Smooth muscle cell (in vitro differentiated cells): ENCODE measurements at regions not wholly inside any gene's neighbourhood (a gene's known extent, or its start where the extent isn't known, plus 50 kb on each side); places are given as distances from the start of the nearest gene placed in this dataset.

ENCODE experiments used
- DNase-seq: peaks from one replicate; lab custom pipeline; 2025; ENCODE audit not compliant: unreplicated experiment; lab: John Stamatoyannopoulos, UW
- H2AFZ ChIP-seq: fragments of 200-600 bp; sonication (generic); 2 replicates; pipeline ENCODE4 v1.6.0; 2016; ENCODE audit warnings: antibody characterized with exemption, low read depth, mild to moderate bottlenecking
- H3F3A ChIP-seq: fragments of 200-600 bp; sonication (generic); 2 replicates; pipeline ENCODE4 v1.6.0; 2017; ENCODE audit warnings: antibody characterized with exemption, low read depth
- H3K27ac ChIP-seq: fragments of 200-600 bp; sonication (generic); 2 replicates; pipeline ENCODE4 v1.5.1; 2016; ENCODE audit warnings: low read depth, mild to moderate bottlenecking
- H3K27me3 ChIP-seq: fragments of 200-600 bp; sonication (generic); 2 replicates; pipeline ENCODE4 v1.6.1; 2016; ENCODE audit warnings: low read depth, mild to moderate bottlenecking
- H3K36me3 ChIP-seq: fragments of 200-600 bp; sonication (generic); 2 replicates; pipeline ENCODE4 v1.5.1; 2016; ENCODE audit warnings: low read depth
- H3K4me1 ChIP-seq: fragments of 200-600 bp; sonication (generic); 2 replicates; pipeline ENCODE4 v1.5.1; 2016; ENCODE audit warnings: low read depth
- H3K4me2 ChIP-seq: fragments of 200-600 bp; sonication (generic); 2 replicates; pipeline ENCODE4 v1.6.0; 2016; ENCODE audit warnings: mild to moderate bottlenecking
- H3K4me3 ChIP-seq: fragments of 200-600 bp; sonication (generic); 2 replicates; pipeline ENCODE4 v1.5.1; 2016; ENCODE audit warnings: mild to moderate bottlenecking
- H3K79me2 ChIP-seq: fragments of 200-600 bp; sonication (generic); 2 replicates; pipeline ENCODE4 v1.6.0; 2016; ENCODE audit warnings: low read depth, mild to moderate bottlenecking
- H3K9ac ChIP-seq: fragments of 200-600 bp; sonication (generic); 2 replicates; pipeline ENCODE4 v1.6.0; 2016; ENCODE audit warnings: low read depth
- H3K9me3 ChIP-seq: fragments of 200-600 bp; sonication (generic); replicated peaks from 2 replicates; pipeline ENCODE4 v1.5.1; 2016; ENCODE audit warnings: low read depth
- H4K20me1 ChIP-seq: fragments of 200-600 bp; sonication (generic); 2 replicates; pipeline ENCODE4 v1.6.0; 2016; ENCODE audit warnings: low read depth
- CTCF ChIP-seq: fragments of 200-600 bp; sonication (generic); IDR thresholded peaks from 2 replicates; pipeline ENCODE4 v1.5.1; 2017; ENCODE audit warnings: borderline replicate concordance, mild to moderate bottlenecking, antibody characterized with exemption; ENCODE audit not compliant: insufficient read depth, poor library complexity, severe bottlenecking
- whole genome bisulfite sequencing: methylation state at CpG from one replicate; pipeline ENCODE4 v1.1.7; 2016; ENCODE audit warnings: low lambda C conversion rate; 5-methylcytosine and 5-hydroxymethylcytosine counted together

DNA sequence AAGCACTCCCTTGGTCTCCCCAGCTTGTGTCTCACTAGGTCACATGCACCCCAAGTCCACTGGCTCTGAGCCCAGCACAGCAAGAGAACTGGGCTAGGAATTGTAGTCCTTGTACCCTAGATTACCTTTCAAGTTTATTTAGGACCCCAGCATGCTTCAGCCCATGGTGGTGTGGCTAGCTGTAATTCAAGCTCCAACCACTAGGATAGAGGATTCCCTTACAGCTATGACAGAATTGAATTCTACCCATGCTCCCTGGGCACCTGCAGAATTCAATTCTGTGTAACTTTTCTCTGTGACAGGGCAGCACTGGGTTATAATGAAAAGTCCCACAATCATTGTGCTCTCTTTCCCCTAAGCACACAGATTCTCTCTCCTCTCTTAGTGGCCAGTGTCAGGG, 253.8 kb upstream of the DMD start:
- H3K4me3 ChIP-seq = no peak overlapping the region
- H3F3A ChIP-seq = no peaks in the 10 kb centered on the region
- no peaks in the 10 kb centered on the region for H3K36me3 ChIP-seq
- no peak overlapping the region for H3K9ac ChIP-seq
- no peak overlapping the region for H3K4me2 ChIP-seq
- no peaks in the 10 kb centered on the region for H3K27me3 ChIP-seq
- no peak for TF ChIP-seq CTCF
- H3K79me2 ChIP-seq = no peaks in the 10 kb centered on the region
- no peak for DNase-seq
- H3K4me1 ChIP-seq = no peaks in the 10 kb centered on the region
- no peaks in the 10 kb centered on the region for H4K20me1 ChIP-seq
- no peaks in the 10 kb centered on the region for H3K9me3 ChIP-seq
- no peak overlapping the region for H2AFZ ChIP-seq
- no peak overlapping the region for H3K27ac ChIP-seq

GRCh38 chrX:33457102-33457501, 245.8 kb upstream of the DMD start:
- H3K9ac ChIP-seq = no peak overlapping the region
- H3K36me3 ChIP-seq = no peaks in the 10 kb centered on the region
- no peak overlapping the region for H3K27ac ChIP-seq
- WGBS = 86% methylated on average over 2 of the region's 2 CpGs
- no peaks in the 10 kb centered on the region for H3K79me2 ChIP-seq
- H3K9me3 ChIP-seq = no peaks in the 10 kb centered on the region
- H3K4me1 ChIP-seq = no peaks in the 10 kb centered on the region
- H3F3A ChIP-seq = no peaks in the 10 kb centered on the region
- no peaks in the 10 kb centered on the region for H3K27me3 ChIP-seq
- no peak overlapping the region for H2AFZ ChIP-seq
- H3K4me2 ChIP-seq = no peak overlapping the region
- no peak for DNase-seq
- no peak overlapping the region for H3K4me3 ChIP-seq
- no peak for TF ChIP-seq CTCF
- no peaks in the 10 kb centered on the region for H4K20me1 ChIP-seq

DNA sequence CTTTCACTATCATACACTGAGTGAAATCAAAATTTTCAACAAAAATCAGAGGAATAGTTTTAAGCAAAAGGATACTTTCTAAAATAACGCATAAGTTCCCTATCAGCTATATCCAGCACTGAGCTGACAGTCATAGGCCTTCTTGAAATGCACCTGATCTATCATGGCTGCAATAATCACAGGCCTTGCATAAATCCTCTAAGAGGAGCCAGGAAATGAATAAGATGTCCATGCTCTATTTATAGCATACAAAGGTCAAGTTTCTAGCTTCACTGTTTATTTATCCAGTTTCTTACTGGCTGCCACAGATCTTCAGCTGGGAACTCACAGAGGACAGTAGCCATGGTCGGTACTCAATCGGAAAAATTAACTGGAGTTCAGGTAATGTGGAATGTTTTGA, 235.9 kb upstream of the DMD start:
- H3K27me3 ChIP-seq = no peaks in the 10 kb centered on the region
- no peak for TF ChIP-seq CTCF
- peak overlapping the region; percentile 6 for H3K4me2 ChIP-seq
- no peak overlapping the region for H2AFZ ChIP-seq
- H3K4me1 ChIP-seq = no peaks in the 10 kb centered on the region
- H3F3A ChIP-seq = no peaks in the 10 kb centered on the region
- WGBS = 84% methylated on average over 3 of the region's 3 CpGs
- no peaks in the 10 kb centered on the region for H3K79me2 ChIP-seq
- DNase-seq = no peak
- H4K20me1 ChIP-seq = no peaks in the 10 kb centered on the region
- no peaks in the 10 kb centered on the region for H3K9me3 ChIP-seq
- H3K4me3 ChIP-seq = no peak overlapping the region
- no peaks in the 10 kb centered on the region for H3K36me3 ChIP-seq
- no peak overlapping the region for H3K27ac ChIP-seq
- no peak overlapping the region for H3K9ac ChIP-seq

DNA sequence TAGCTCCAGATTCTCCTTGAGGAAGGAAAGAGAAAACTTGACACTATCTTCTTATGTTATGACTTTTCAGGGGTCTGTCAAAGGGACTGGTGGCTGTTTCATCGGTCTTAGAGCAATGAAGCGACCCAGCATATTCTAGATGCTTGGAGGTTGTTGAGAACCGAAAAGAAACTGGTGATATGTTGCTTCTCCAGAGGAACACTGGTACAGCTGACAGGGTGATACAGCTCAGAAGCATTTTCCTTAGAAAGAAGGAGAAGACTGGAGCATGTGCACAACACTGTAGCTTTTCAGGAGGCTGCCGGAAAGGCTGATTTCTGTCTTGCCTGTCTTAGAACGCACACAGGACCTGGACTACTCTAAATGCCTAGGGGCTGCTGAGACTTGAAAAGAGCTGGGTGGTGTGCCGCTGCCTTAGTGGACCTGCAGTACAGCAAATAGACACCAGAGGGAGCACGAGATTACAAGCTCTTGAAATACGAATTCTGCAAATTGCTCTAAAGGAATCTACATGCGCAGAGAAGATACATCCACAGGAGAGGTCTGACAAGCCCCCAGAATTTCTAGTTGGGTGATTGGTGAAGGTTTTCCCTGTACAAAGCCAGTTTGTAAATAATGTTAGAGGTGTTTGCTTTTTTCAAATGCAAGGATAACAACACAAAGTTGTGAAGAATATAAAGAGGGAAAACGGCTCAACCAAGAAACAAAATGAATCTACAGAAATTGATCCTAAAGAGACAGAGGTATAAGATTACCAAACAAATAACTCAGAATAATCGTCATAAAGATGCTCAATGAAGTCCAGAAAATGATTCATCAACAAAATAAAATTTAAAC, 223.1 kb upstream of the DMD start:
- peak overlapping the region; percentile 64 for H2AFZ ChIP-seq
- no peaks in the 10 kb centered on the region for H3K9me3 ChIP-seq
- peak; percentile 89 for TF ChIP-seq CTCF
- no peak overlapping the region for H3K27ac ChIP-seq
- no peaks in the 10 kb centered on the region for H3F3A ChIP-seq
- peak; percentile 40 for DNase-seq
- no peaks in the 10 kb centered on the region for H3K79me2 ChIP-seq
- H3K36me3 ChIP-seq = no peaks in the 10 kb centered on the region
- no peak overlapping the region for H3K9ac ChIP-seq
- H3K4me3 ChIP-seq = no peak overlapping the region
- H3K27me3 ChIP-seq = no peaks in the 10 kb centered on the region
- 43% methylated on average over 11 of the region's 11 CpGs for WGBS
- H3K4me2 ChIP-seq = peak overlapping the region; percentile 26
- no peaks in the 10 kb centered on the region for H3K4me1 ChIP-seq
- H4K20me1 ChIP-seq = no peaks in the 10 kb centered on the region
